Bone marrow (tissue), 2 donors: ENCODE measurements at regions not wholly inside any gene's neighbourhood (a gene's known extent, or its start where the extent isn't known, plus 50 kb on each side); places are given as distances from the start of the nearest gene placed in this dataset.
"Not testable (repeated sequence)": the region's sequence is repeated elsewhere in the genome, so short reads cannot be mapped to it uniquely, and the experiment has no call there.

ENCODE experiments used
- DNase-seq, 2 donors: peaks; one replicate each; lab custom pipeline; 2025; lab: John Stamatoyannopoulos, UW

GRCh38 chr12:90593596-90594295 is 361.2 kb downstream of the CCER1 start:
- DNase-seq, result no peak

GRCh38 chr12:90589956-90590355 is 365.0 kb downstream of the CCER1 start:
- DNase-seq, result no peak

- no peak for DNase-seq
Observed at GRCh38 chr12:90585640-90586304, 369.2 kb downstream of the CCER1 start.

GRCh38 chr12:90576707-90577106 is 378.3 kb downstream of the CCER1 start:
- DNase-seq, result no peak

GRCh38 chr12:90575995-90576394 is 379.0 kb downstream of the CCER1 start:
- DNase-seq, result no peak

- DNase-seq, result no peak
Observed at GRCh38 chr12:90574676-90575075, 380.3 kb downstream of the CCER1 start.

- no peak for DNase-seq
Observed at GRCh38 chr12:90572778-90573177, 382.2 kb downstream of the CCER1 start.

GRCh38 chr12:90569685-90570084 is 385.3 kb downstream of the CCER1 start:
- DNase-seq, result no peak

GRCh38 chr12:90562671-90563070 is 392.3 kb downstream of the CCER1 start:
- DNase-seq, result no peak

GRCh38 chr12:90548595-90548994 is 406.4 kb downstream of the CCER1 start:
- DNase-seq, result no peak

GRCh38 chr12:90546511-90546910 is 408.5 kb downstream of the CCER1 start:
- no peak for DNase-seq

GRCh38 chr12:90543841-90544240 is 411.1 kb downstream of the CCER1 start:
- DNase-seq, result no peak

GRCh38 chr12:90543374-90543773 is 411.6 kb downstream of the CCER1 start:
- no peak for DNase-seq

GRCh38 chr12:90542852-90543251 is 412.1 kb downstream of the CCER1 start:
- DNase-seq, result not testable (repeated sequence)

GRCh38 chr12:90533828-90534227 is 421.1 kb downstream of the CCER1 start:
- not testable (repeated sequence) for DNase-seq

GRCh38 chr12:90520002-90520734 is 434.8 kb downstream of the CCER1 start:
- DNase-seq, result no peak

- no peak for DNase-seq
Observed at GRCh38 chr12:90519285-90519684, 435.7 kb downstream of the CCER1 start.

GRCh38 chr12:90515199-90516175 is 439.5 kb downstream of the CCER1 start:
- DNase-seq, result no peak

GRCh38 chr12:90514325-90514724 is 440.7 kb downstream of the CCER1 start:
- DNase-seq, result no peak

GRCh38 chr12:90512518-90512917 is 442.5 kb downstream of the CCER1 start:
- no peak for DNase-seq

- DNase-seq, result no peak
Observed at GRCh38 chr12:90510948-90511347, 444.0 kb downstream of the CCER1 start.

- no peak for DNase-seq
Observed at GRCh38 chr12:90504806-90505205, 450.2 kb downstream of the CCER1 start.
